ENCODE measurements at regions not wholly inside any gene's neighbourhood (a gene's known extent, or its start where the extent isn't known, plus 50 kb on each side); places are given as distances from the start of the nearest gene placed in this dataset.
"Not testable (repeated sequence)": the region's sequence is repeated elsewhere in the genome, so short reads cannot be mapped to it uniquely, and the experiment has no call there.

DNA sequence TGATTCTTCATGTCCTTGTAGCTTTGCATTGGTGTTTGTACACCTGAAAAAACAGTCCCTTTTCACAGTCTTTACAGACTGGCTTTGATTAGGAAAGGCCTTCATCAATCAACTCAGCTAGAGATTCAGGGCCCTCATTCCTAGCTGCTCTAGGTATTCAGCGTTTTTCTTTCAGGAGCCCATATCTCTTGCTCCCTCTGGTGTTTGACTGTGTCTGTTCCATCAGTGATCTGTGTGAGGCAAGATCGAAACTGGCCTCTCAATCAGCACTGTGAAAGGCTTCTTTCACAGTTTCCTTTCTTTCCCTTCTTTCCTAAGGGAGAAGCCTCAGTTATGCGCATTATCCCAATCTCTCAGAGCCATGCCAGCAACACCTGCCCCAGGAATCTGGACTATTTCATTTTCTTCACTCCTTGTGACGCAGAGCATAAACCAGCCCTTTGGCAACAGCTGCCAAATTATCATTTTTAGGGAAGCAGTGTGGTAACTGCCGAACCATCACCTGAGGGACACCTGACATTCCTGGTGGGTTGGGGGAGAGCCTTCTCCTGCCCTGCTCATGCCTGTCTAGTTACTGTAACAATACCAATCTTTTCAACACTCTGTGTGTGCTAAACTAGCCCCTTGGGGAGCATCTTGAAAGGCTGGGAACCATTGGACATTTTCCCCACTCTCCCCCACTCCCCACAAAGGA lies 75.7 kb upstream of the CCDC71L start:
- FAIRE-seq (no peak), DNase-seq (ENCODE audit: insufficient read length, low spot score) (no peak)
- peak; percentile 48 for TF ChIP-seq CTCF (IDR thresholded peaks at IDR 0.05; ENCODE audit: insufficient read depth, missing control alignments)

GRCh38 chr7:106737202-106737562 lies 76.2 kb upstream of the CCDC71L start:
- DNase-seq (ENCODE audit: insufficient read length, low spot score) (no peak), FAIRE-seq (no peak)
- TF ChIP-seq CTCF (IDR thresholded peaks at IDR 0.05; ENCODE audit: insufficient read depth, missing control alignments), result peak; percentile 39

DNA sequence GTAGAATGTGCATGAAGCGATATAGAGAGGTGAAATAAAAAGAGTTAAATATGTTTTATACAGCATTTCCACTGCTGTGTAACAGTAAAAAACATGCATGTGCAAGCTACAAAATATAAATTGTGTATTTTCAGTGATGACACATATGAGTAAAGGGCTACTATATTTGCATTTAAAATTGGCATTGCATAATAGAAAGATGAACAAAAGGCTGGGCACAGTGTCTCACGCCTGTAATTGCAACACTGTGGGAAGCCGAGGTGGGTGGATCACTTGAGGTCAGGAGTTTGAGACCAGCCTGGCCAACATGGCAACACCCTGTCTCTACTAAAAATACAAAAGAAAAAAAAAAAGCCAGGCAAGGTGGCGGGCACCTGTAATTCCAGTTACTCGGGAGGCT lies 79.8 kb upstream of the CCDC71L start:
- TF ChIP-seq CTCF (IDR thresholded peaks at IDR 0.05; ENCODE audit: insufficient read depth, missing control alignments), result no peak
- DNase-seq (ENCODE audit: insufficient read length, low spot score) (no peak), FAIRE-seq (no peak)

- TF ChIP-seq CTCF (IDR thresholded peaks at IDR 0.05; ENCODE audit: insufficient read depth, missing control alignments), result no peak
- FAIRE-seq (no peak), DNase-seq (ENCODE audit: insufficient read length, low spot score) (no peak)
Measured at GRCh38 chr7:106744563-106745091, 83.7 kb upstream of the CCDC71L start.

- DNase-seq (ENCODE audit: insufficient read length, low spot score); FAIRE-seq: not testable (repeated sequence)
Measured at GRCh38 chr7:106747301-106747700, 86.3 kb upstream of the CCDC71L start.

- TF ChIP-seq CTCF (IDR thresholded peaks at IDR 0.05; ENCODE audit: insufficient read depth, missing control alignments), result no peak
Measured at GRCh38 chr7:106747804-106748203, 86.8 kb upstream of the CCDC71L start.

GRCh38 chr7:106749165-106749564 lies 88.2 kb upstream of the CCDC71L start:
- TF ChIP-seq CTCF (IDR thresholded peaks at IDR 0.05; ENCODE audit: insufficient read depth, missing control alignments), result no peak
- FAIRE-seq (no peak), DNase-seq (ENCODE audit: insufficient read length, low spot score) (no peak)

More at GRCh38 chr7:106747804-106748203, 86.8 kb upstream of the CCDC71L start:
- no peak for FAIRE-seq
- DNase-seq (ENCODE audit: insufficient read length, low spot score), result no peak
